NCI-H2227 (cell line): ENCODE measurements at regions not wholly inside any gene's neighbourhood (a gene's known extent, or its start where the extent isn't known, plus 50 kb on each side); places are given as distances from the start of the nearest gene placed in this dataset.
"Not testable (repeated sequence)": the region's sequence is repeated elsewhere in the genome, so short reads cannot be mapped to it uniquely, and the experiment has no call there.

Experiments
- DNase-seq: peaks from one replicate; lab custom pipeline; 2025; ENCODE audit not compliant: unreplicated experiment; lab: John Stamatoyannopoulos, UW

DNA sequence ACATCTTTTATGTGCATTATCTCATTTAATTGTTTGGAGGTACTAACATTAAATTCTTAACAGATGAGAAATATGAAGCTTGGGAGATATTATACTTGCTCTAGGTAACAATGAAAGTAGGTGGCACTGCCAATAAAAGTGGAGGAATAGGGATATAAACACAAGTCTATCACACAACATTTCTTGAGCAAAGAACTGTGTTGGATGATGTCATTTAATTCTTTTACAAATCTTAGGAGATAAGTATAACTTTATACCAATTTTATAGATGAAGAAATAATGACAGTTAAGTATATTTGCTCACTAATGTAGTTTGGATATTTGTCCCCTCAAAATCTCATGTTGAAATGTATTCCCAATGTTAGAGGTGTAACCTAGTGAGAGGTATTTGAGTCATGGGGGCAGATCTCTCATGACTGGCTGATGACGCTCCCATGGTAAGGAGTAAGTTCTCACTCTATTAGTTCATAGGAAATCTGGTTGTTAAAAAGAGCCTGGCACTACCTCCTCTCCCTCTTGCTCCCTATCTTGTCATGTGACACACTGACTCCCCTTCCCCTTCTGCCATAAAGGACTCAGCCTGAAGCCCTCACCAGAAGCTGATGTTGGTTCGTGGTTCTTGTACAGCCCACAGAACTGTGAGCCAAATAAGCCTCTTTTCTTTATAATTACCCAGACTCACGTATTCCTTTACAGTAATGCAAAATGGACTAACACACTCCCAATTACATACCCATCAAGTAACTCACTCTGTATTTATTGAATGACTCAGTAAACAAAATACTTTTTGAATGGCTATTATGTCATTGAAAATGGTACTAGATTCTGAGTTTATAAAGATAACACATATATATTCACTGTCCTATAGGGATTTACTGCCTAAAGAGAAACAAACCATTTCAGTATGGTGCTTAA is 146.8 kb upstream of the KITLG start:
- DNase-seq: no peak

DNA sequence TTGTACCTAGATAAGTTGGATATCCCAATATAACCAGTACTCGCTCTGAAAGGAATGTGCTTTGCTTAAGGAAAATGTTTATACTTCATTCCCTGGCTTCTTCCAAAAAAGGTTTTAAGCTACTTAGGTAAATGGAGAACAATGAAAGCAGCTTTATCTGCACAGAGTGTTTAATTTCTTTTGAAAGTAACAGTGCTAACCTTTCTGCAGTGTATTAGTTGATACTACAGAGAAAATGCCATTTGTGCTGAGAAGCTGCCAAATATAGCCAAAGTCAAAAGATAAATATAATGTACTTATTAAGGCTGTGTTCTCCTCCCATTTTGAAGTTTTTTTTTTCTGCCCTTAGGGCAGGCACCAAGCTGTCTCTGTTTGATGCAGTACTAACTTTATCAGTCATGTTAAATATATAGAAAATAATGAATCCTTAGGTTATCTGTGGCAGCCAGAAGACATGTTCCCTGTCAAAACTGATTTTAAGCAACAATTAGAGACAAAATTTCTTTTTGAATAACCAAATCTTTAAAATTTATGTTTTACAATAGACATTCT is 145.4 kb upstream of the KITLG start:
- DNase-seq: no peak

DNA sequence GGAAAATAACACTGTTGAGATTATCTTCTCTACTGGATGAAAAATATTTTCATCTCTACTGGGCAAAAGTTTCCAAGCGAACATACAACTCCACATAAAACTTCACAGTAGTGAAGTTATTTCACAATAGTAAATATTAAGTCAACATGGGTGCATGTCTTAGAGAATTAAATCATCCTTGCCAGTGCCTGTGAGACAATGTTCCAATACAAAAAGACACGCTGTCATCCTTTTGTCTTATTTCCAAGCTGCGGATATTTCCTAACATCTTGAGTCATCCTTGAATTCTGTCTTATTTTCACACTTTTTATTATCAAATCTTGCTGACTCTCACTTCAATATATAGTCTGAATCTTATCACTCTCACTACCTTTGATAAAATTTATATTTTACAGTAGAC is 142.9 kb upstream of the KITLG start:
- DNase-seq: no peak

DNA sequence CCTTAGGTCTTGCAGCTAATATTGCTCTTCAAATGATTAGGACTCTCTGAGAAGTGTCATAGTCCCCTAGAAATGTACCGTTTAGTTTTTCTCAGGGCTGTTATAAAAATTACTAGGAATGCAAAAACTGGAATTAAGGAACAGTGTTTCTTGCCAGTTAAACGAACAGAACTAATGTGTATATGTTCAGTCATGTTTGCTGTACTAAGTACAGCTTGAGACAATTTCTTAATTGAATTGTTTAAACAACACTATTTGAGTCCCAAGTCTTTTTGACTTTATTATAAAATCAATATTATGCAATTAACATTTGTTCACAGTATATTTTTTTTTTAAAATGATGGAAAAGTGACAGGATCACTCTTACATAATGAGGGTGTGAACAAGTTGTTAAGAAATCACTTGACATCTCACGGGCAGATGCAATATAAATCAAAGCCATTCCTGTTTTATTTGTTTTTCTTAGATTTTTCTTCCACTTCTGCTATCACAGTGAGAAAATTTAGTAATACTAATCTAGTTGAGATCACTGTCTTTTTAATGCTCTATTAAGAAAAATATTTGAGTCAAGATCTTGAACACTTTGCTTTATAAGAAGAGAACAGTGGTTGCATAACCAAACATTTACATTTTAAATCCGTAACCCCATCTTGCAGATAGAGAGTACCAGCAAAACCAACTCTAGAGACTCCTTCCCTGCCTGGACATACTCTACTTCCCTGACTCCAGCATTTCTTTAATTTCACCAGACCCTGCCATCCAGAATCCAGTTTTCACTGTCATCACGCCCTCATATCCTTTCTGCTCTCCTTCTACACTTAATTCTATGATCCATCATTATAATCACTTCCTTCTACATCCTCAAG is 140.7 kb upstream of the KITLG start:
- no peak for DNase-seq

DNA sequence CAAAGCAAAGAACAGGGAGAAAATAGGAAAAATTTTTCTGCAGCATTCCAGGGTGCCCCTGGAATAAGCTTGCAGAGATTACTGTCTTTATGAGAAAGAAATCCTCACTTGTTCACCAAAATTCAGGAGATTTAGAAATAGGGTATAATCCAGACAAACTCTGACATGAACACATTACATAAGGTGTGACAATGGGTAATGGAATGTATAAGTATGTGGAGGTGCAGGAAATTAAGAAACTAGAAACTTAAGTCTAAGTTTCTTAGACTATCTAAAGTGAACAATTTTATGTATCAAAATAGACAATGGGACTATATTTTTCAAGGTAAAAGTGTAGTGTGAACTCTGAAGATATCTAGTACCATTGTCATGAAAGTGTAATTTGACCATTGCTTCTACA is 140.0 kb upstream of the KITLG start:
- DNase-seq: no peak

DNA sequence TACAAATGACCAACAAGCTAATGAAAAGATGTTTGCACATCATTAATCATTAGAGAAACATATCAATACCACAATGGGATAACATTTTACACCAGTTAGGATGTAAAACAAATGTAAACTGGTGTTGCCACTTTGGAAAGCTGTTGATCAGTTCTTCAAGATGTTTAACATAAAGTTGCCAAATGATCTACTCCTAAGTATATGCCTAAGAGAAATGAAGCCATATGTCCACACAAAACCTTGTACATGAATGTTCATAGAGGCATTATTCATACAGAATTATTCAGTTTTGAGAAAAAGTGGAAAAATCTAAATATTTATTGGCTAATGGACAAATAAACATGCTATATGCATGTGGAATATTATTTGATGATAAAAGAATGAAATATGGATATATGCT is 136.9 kb upstream of the KITLG start:
- DNase-seq: no peak

DNA sequence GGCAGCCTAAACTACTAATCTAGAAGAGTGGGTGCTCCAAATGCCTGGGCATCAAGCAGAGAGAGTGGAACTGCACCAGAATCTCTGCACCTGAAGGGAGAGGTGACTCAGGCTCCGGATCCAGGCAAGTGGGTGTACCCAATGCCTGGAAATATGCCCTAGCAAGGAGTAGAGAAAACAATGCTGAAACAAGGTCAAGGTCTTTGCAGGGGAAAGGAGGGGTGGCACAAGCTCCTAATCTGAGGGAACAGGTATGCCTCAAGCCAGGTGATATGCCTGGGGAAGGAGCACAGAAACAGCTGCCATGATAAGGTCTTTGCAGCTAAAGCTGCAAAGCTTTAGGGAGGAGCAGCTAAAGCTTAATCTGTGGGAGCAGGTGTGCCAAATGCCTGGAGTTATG is 136.0 kb upstream of the KITLG start:
- DNase-seq: no peak

DNA sequence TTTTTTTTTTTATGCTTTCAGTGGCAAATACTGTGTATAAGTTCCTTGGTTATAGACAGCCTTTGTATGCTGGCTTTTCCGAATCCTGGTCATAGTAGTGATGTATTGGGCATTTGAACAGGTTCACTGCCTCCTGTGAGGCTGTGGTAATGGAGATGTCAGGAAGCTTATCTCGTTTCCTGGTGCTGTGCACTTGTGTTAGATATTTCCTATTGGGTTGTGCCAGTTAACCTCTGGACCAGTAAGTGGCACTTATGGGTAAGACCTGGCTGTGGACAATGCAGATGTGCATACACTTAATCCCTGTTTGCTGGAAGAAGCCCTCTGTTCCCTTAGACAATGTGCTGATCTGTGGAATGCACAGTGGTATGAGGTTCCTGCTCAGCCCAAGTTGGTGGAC is 135.4 kb upstream of the KITLG start:
- DNase-seq: no peak

DNA sequence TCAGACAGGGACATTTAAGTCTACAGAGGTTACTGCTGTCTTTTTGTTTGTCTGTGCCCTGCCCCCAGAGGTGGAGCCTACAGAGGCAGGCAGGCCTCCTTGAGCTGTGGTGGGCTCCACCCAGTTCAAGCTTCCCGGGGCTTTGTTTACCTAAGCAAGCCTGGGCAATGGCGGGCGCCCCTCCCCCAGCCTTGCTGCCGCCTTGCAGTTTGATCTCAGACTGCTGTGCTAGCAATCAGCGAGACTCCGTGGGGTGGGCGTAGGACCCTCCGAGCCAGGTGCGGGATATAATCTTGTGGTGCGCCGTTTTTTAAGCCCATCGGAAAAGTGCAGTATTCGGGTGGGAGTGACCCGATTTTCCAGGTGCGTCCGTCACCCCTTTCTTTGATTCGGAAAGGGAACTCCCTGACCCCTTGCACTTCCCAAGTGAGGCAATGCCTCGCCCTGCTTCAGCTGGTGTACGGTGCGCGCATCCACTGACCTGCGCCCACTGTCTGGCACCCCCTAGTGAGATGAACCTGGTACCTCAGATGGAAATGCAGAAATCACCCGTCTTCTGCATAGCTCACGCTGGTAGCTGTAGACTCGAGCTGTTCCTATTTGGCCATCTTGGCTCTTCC is 134.1 kb upstream of the KITLG start:
- DNase-seq: not testable (repeated sequence)

DNA sequence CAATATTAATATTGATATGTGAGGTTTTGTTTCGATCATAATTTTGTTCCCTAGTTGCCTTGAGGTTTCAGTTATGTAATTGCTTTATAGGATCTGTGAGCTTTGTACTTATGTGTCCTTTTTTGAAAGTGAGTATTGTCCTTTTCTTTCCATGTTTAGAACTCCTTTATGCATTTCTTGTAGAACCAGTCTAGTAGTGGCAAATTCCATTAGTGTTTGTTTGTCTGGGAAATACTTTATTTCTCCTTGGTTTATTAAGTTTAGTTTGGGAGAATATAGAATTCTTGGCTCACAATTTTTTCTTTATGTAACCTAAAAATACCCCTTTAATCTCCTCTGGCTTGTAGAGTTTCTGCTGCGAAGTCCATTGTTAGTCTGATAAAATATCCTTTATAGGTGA is 127.5 kb upstream of the KITLG start:
- DNase-seq: no peak

DNA sequence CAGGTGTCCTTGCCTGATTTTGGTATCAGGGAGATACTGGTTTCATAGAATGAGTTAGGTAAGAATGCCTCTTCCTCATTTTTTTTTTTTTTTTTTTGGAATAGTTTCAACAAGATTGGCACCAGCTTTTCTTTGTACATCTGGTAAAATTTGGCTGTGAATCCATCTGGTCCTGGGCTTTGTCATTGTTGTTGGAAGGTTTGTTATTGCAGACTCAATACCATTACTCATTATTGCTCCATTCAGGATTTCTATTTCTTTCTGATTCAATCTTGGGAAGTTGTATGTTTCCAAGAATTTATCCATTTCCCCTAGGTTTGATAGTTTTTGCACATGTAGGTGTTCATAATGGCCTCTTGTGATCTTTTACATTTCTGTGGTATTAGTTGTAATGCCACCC is 126.0 kb upstream of the KITLG start:
- no peak for DNase-seq

DNA sequence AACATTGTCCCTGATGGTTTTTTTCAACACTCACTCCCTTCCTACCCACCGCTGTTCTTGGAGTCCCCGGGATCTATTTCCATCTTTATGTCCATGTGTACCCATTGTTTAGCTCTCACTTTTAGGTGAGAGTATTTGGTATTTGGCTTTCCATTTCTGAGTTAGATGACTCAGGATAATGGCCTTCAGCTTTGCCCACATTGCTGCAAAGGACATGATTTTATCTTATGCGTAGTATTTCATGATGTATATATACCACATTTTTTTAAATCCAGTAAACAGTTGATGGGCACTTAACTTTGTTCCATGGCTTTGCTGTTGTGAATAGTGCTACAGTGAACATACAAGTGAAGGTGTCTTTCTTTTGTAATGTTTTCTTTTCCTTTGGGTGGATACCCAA is 123.5 kb upstream of the KITLG start:
- DNase-seq: no peak

DNA sequence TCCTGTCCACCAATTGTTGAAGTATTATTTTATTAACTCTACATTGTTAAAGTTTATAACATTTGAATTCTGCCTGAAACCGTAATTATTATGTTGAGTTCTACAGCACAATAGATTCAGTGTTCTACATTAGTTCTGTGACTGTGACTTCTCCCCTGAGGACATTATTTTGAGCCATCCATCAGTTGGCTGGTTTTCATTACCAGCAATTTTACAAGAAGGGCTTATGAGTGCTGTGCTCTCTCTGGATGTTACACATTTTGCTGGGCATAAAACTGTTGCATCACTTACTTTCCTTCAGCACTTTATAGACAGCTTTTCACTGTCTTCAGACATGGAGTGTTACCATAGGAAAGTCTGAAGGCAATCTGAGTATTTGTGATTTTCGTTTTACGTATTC is 118.2 kb upstream of the KITLG start:
- DNase-seq: no peak

DNA sequence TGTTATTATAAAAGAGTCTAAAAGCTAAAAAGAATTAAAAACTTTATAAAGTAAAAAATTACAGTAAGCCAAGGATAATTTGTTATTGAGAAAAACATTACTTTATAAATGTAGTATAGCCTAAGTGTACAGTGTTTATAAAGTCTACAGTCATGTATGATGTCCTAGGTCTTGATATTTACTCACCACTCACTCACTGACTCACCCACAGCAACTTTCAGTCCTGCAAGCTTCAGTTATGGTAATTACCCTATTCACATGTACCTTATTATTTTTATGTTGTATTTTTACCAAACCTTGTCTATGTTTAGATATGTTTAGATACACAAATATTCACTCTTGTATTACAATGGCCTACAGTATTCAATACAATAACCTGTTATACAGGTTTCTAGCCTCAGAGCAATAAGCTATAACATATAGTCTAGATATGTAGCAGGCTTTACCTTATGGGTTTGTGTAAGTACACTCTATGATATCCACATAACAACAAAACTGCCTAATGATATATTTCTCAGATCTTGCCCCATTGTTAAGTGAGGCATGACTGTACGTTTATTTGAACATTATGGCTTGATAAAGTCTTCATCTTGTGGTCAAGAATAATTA is 113.7 kb upstream of the KITLG start:
- no peak for DNase-seq

DNA sequence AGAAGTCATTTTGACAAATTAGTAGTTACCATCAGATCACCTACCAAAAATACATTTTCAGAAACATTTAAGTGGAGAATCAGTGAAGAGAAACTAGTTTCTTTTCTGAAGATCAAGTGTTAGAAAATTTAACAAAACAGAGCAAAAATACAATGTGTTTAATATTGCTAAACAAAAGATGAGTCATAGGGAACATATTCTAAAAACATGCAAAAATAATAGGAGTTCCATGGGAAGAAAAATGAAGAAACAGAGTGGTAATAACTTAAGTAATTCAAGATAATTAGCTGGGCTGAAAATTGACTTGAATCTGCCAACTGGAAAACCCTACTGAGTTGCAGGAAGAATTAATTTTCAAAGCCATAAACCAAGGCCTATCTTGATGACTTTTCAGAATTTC is 111.5 kb upstream of the KITLG start:
- no peak for DNase-seq

DNA sequence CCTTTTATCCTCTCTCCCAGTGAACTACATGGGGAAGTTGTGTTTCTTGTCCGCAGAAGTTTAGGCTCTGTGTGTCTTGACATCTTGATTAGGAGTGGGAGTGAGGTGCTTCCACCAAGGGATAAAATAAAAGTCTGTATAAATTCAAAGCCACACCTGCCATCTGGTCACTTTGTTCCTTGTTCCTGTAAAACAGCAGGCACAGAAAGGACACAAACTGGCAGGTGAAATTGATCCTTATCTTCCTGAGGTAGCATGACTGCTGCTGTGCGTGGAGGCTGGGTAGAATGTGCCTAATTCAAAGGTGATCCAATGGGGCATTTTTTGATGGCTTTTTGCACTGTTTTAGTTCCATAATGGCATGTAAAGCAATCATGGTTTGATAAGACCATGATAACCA is 104.3 kb upstream of the KITLG start:
- no peak for DNase-seq

DNA sequence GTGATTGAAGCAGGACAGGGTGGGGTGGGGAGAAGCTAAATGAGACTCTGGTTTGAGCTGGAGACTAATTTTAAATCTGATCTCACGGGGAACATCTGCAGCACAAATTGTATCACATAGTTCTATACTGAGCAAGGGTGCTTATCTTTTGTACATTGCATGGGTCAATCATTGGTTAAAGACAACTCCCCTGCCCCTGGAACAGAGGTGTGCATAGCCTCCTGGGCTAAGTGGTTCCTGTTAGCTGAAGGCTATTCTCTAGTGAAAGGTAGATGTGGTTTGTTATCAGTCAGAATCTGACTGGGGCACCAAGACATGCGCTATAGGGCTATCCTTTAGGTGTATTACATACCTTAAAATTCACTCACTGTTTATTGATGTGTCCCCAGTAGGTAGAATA is 103.9 kb upstream of the KITLG start:
- DNase-seq: no peak

DNA sequence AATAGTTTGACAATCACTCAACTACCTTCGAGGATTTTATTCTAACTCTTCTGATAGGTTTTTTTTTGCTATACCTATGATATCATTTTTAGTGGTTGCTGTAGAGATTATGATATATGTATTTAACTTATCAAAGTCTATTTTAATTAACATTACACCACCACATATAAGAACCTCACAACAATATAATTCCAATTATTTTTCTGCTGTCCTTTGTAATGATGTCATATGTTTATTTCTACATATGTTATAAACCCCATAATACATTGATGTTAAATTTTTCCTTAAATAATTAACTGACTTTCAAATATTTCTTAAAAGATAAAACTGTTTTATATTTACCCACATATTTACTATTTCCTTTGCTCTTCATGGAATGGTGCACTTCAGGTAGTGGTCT is 103.4 kb upstream of the KITLG start:
- DNase-seq: no peak

DNA sequence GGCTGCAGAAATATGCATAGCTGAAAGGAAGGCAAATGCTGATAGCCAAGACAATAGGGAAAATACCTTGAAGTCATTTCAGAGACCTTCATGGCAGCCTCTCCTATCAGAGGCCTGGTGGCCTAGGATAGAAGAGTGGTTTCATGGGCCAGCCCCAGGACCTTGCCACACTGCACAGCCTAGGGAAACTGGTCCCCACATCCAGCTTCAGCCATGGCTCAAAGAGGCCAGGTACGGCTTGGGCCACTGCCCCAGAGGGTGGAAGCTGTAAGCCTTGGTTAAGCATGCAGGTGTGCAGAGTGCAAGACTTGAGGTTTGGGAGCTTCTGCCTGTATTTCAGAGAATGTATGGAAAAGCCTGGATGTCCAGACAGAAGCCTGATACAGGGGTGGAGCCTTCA is 101.0 kb upstream of the KITLG start:
- no peak for DNase-seq

DNA sequence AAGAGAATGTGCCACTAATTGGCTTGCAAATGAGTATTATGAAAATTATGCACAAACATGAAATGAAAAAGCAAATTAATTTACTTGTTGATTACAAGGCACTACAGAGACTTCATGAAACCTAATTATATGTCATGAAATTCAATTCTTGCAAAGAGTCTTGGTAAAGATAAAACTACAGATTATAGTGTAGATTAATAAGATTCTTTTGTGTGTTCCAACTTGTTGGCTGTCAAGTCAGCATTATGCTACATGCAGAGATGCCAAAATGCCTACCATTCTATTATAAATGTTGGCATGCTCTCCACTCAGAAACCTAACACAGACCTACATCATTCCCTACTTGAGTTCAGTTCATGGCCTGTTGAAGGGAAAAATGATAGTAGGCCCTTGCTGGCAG is 97.2 kb upstream of the KITLG start:
- no peak for DNase-seq

DNA sequence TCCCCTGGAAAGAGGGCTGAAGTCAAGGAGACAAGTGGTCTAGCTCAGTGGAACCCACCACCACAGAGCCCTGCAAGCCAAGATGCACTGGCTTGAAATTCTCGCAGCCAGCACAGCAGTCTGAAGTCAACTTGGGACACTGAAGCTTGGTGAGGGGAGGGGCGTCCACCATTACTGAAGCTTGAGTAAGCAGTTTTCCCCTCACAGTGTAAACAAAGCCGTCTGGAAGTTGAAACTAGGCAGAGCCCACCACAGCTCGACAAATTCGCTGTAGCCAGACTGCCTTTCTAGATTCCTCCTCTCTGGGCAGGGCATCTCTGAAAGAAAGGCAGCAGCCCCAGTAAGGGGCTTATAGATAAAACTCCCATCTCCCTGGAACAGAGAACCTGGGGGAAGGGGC is 87.3 kb upstream of the KITLG start:
- peak; percentile 11 for DNase-seq
